HepG2 (cell line): ENCODE measurements at regions not wholly inside any gene's neighbourhood (a gene's known extent, or its start where the extent isn't known, plus 50 kb on each side); places are given as distances from the start of the nearest gene placed in this dataset.

ENCODE experiments used
- ATAC-seq: fragments of 200-7000 bp; cut with Tn5 transposase; 3 replicates; pipeline ENCODE4 v1.9.1; 2020; ENCODE audit warnings: mild to moderate bottlenecking, moderate library complexity
- BruUV-seq: library from RNA; stranded (reverse); fragments of 400-500 nt; replicated peaks from 2 replicates; lab custom pipeline; 2021; lab: Mats Ljungman, UMichigan
- CTCF ChIA-PET: fragments of 300-600 bp; formaldehyde crosslinking; extraction: SDS; loops from one replicate; lab custom pipeline; 2021; ENCODE audit warnings: low total read pairs, inconsistent platforms, low intra/inter-chr PET ratio; lab: Yijun Ruan, JAX
- POLR2A ChIA-PET: fragments of 350-600 bp; sonication (Branson Sonifier 250); formaldehyde crosslinking; loops from one replicate; lab custom pipeline; 2020; ENCODE audit warnings: antibody characterized with exemption, inconsistent platforms; lab: Yijun Ruan, JAX
- DNase-seq: peaks from one replicate; pipeline ENCODE4 v3.0.0-alpha.2; 2015; ENCODE audit warnings: low spot score
- FAIRE-seq: peaks from 3 replicates; lab custom pipeline; 2011; peaks lifted over from hg19 to GRCh38; lab: Jason Lieb, UNC
- H2AFZ ChIP-seq: one replicate; pipeline ENCODE4 v1.6.1; 2011; ENCODE audit warnings: low read length, inconsistent platforms
- H3K27ac ChIP-seq: fragments of 300-600 bp; 3 replicates; pipeline ENCODE4 v1.8.0; 2011; ENCODE audit warnings: mixed run types, mild to moderate bottlenecking, mixed read lengths, low read length, inconsistent platforms; ENCODE audit not compliant: insufficient read depth; ENCODE audit errors: extremely low read length
- H3K27me3 ChIP-seq, 2 experiments: fragments of 200-600 bp in 1 of 2; 2 replicates in 1 of 2; 3 replicates in 1 of 2; pipeline versions ENCODE4 v1.6.0 to v1.8.0; 2011; ENCODE audit warnings: low read length in 2 of 2, mild to moderate bottlenecking in 2 of 2, moderate library complexity in 2 of 2, inconsistent platforms in 1 of 2; ENCODE audit not compliant: insufficient read depth in 2 of 2, control insufficient read depth in 1 of 2
- H3K36me3 ChIP-seq, 2 experiments: fragments of 200-600 bp in 1 of 2; replicated peaks in 1 of 2; 2 replicates in 1 of 2; 3 replicates in 1 of 2; pipeline versions ENCODE4 v1.5.1 to v1.8.0; 2011; ENCODE audit warnings: low read length in 2 of 2, inconsistent platforms in 1 of 2; ENCODE audit not compliant: insufficient read depth in 2 of 2, control insufficient read depth in 1 of 2
- H3K4me1 ChIP-seq: 2 replicates; pipeline ENCODE4 v1.5.1; 2012; ENCODE audit warnings: low read length, inconsistent platforms; ENCODE audit not compliant: insufficient read depth
- H3K4me2 ChIP-seq: 2 replicates; pipeline ENCODE4 v1.6.0; 2011; ENCODE audit warnings: low read depth, low read length, inconsistent platforms
- H3K4me3 ChIP-seq, 3 experiments: fragments of 200-600 bp in 1 of 3; sonication (generic), shearing (Covaris generic) in 1 of 3; replicated peaks in 1 of 3; 2 replicates each; pipeline ENCODE4 v1.5.1; 2011 to 2016; ENCODE audit warnings: low read length in 3 of 3, inconsistent platforms in 2 of 3, low read depth in 2 of 3, mild to moderate bottlenecking in 2 of 3, control low read depth in 1 of 3, mixed read lengths in 1 of 3; ENCODE audit not compliant: insufficient read depth in 1 of 3
- H3K79me2 ChIP-seq: one replicate; pipeline ENCODE4 v1.6.1; 2011; ENCODE audit warnings: low read length, inconsistent platforms; ENCODE audit not compliant: insufficient read depth
- H3K9ac ChIP-seq: 2 replicates; pipeline ENCODE4 v1.6.0; 2011; ENCODE audit warnings: mild to moderate bottlenecking, low read depth, low read length, inconsistent platforms; ENCODE audit not compliant: insufficient read depth
- H3K9me3 ChIP-seq: 2 replicates; pipeline ENCODE4 v1.5.1; 2012; ENCODE audit warnings: mild to moderate bottlenecking, low read length
- H4K20me1 ChIP-seq: 2 replicates; pipeline ENCODE4 v1.6.0; 2011; ENCODE audit warnings: inconsistent platforms, mild to moderate bottlenecking, low read length, moderate library complexity; ENCODE audit not compliant: insufficient read depth
- CBX5 ChIP-seq: sonication (generic); formaldehyde crosslinking; IDR thresholded peaks from 2 replicates; pipeline ENCODE4 v1.4.0; 2020; ENCODE audit warnings: missing genetic modification reagents, borderline replicate concordance
- CREB1 ChIP-seq, 2 experiments: fragments of 450-650 bp in 1 of 2; IDR thresholded peaks; 2 replicates each; pipeline ENCODE4 v1.6.1; 2016 to 2017; ENCODE audit warnings: control low read depth in 1 of 2, mild to moderate bottlenecking in 1 of 2, missing compliant biosample characterization in 1 of 2, missing genetic modification characterization in 1 of 2
- MXD4 ChIP-seq: IDR thresholded peaks from 2 replicates; pipeline ENCODE4 v1.6.1; 2016; ENCODE audit warnings: mild to moderate bottlenecking, missing biosample characterization, missing genetic modification reagents
- NR1H2 ChIP-seq: sonication (generic); formaldehyde crosslinking; IDR thresholded peaks from 2 replicates; pipeline ENCODE4 v1.8.1; 2022; ENCODE audit warnings: low read depth, missing genetic modification reagents, borderline replicate concordance
- PCBP1 ChIP-seq: fragments of 200-400 bp; formaldehyde crosslinking; IDR thresholded peaks from 2 replicates; pipeline ENCODE4 v1.6.1; 2017; ENCODE audit warnings: mild to moderate bottlenecking, low read depth, low read length, borderline replicate concordance
- PRDM15 ChIP-seq: sonication (generic); formaldehyde crosslinking; IDR thresholded peaks from 2 replicates; pipeline ENCODE4 v1.4.0; 2020; ENCODE audit warnings: missing genetic modification reagents
- ZBTB10 ChIP-seq: sonication (generic); formaldehyde crosslinking; IDR thresholded peaks from 2 replicates; pipeline ENCODE4 v1.4.0; 2020; ENCODE audit warnings: missing genetic modification reagents, borderline replicate concordance
- ZNF136 ChIP-seq: sonication (generic); formaldehyde crosslinking; IDR thresholded peaks from 2 replicates; pipeline ENCODE4 v1.8.1; 2022; ENCODE audit warnings: low read depth, mild to moderate bottlenecking, moderate library complexity, missing genetic modification reagents
- ZNF792 ChIP-seq: IDR thresholded peaks from 2 replicates; pipeline ENCODE4 v1.6.1; 2016
- ZNF883 ChIP-seq: sonication (generic); formaldehyde crosslinking; IDR thresholded peaks from 2 replicates; pipeline ENCODE4 v1.5.1; 2020; ENCODE audit warnings: mild to moderate bottlenecking, missing genetic modification reagents; ENCODE audit errors: not compliant biosample characterization
- WGBS: methylation state at CpG from one replicate; pipeline ENCODE4 v1.1.6; 2017; ENCODE audit warnings: low lambda C conversion rate; 5-methylcytosine and 5-hydroxymethylcytosine counted together
- in situ Hi-C: cut with HindIII; loops from 2 replicates; pipeline ENCODE4 v1.10.0; 2017; ENCODE audit warnings: low pct_unique_long_range_greater_than_20kb; ENCODE audit not compliant: extremely low pct_ligation_motif_present
- intact Hi-C: fragments of 100-400 bp; cut with micrococcal nuclease; formaldehyde crosslinking; loops from one replicate; pipeline ENCODE4 v1.10.0; 2022; ENCODE audit not compliant: unreplicated experiment
- TF ChIP-seq, protein P1 (sequence below): sonication (generic); formaldehyde crosslinking; IDR thresholded peaks from 2 replicates; pipeline ENCODE4 v1.8.0; 2022; ENCODE audit warnings: mild to moderate bottlenecking, missing genetic modification reagents, borderline replicate concordance
- TF ChIP-seq, protein P2 (sequence below): sonication (generic); formaldehyde crosslinking; IDR thresholded peaks from 2 replicates; pipeline ENCODE4 v1.5.1; 2020; ENCODE audit warnings: missing genetic modification reagents, mild to moderate bottlenecking, borderline replicate concordance

DNA sequence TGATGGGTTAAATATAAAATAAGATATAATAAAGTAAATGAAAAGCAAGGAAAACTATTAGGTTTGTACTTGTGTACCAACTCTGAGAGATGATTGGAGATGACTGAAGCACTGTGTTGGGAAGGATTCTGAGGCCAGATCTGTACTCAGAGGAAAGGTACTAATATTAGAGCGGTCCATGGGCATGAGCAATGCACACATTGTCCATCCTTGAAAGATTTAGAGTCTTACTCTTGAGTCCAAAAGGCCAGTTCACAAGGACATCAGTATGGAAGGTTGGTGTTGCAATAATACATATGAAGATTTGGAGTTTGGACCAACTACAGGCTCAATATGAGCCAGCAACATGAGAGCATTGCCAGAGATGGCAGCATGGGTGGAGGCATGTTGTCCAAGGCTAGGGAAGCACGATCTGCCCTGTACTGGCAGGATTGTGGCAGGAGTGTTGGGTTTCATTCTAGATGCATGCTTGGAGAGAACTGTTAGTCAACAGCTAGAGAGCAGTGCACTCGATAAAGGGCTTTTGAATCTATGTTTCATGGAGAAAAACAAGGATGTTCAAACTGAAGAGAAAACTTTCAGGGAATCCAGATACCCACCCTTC, 84.4 kb downstream of the TMEM215 start (continued):
- TF ChIP-seq PCBP1 (no peak), CBX5 (CRISPR knock-in tag) (no peak), ZNF883 (no peak), NR1H2 (no peak)

DNA sequence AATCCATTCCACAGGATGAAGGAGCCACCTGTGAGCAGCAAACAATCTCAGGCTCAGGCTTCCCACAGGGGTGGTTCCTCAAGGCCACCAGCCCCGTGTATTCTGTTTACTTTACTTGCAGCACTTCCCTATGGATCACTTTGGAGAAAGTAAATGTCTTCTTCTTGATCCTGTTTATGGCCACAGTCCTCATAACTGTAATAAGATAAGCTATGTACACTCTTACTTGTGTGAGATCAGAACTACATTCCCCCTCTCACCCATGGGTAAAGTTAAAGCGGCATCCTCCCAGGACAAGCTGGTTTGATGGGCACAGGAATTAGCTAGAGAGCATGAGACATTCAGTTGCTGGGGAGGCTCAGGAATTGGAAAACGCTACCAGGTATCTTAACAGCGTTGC, 86.1 kb downstream of the TMEM215 start:
- ChIA-PET POLR2A (no interaction called here), CTCF (no interaction called here)
- ATAC-seq (no peak), DNase-seq (no peak), FAIRE-seq (no peak)
- H3K4me2 ChIP-seq = no peak overlapping the region
- H3K27ac ChIP-seq = no peak overlapping the region
- H4K20me1 ChIP-seq = no peaks in the 10 kb centered on the region
- in situ Hi-C loops (no loop called here), intact Hi-C loops (no loop called here)
- no peaks in the 10 kb centered on the region for H3K36me3 ChIP-seq
- no peak for TF ChIP-seq PRDM15 (CRISPR knock-in tag)
- no peak for TF ChIP-seq MXD4
- TF ChIP-seq, protein P1, sequence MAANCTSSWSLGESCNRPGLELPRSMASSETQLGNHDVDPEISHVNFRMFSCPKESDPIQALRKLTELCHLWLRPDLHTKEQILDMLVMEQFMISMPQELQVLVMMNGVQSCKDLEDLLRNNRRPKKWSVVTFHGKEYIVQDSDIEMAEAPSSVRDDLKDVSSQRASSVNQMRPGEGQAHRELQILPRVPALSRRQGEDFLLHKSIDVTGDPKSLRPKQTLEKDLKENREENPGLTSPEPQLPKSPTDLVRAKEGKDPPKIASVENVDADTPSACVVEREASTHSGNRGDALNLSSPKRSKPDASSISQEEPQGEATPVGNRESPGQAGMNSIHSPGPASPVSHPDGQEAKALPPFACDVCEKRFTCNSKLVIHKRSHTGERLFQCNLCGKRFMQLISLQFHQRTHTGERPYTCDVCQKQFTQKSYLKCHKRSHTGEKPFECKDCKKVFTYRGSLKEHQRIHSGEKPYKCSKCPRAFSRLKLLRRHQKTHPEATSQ = no peak
- no peak for TF ChIP-seq ZNF792
- TF ChIP-seq, protein P2, sequence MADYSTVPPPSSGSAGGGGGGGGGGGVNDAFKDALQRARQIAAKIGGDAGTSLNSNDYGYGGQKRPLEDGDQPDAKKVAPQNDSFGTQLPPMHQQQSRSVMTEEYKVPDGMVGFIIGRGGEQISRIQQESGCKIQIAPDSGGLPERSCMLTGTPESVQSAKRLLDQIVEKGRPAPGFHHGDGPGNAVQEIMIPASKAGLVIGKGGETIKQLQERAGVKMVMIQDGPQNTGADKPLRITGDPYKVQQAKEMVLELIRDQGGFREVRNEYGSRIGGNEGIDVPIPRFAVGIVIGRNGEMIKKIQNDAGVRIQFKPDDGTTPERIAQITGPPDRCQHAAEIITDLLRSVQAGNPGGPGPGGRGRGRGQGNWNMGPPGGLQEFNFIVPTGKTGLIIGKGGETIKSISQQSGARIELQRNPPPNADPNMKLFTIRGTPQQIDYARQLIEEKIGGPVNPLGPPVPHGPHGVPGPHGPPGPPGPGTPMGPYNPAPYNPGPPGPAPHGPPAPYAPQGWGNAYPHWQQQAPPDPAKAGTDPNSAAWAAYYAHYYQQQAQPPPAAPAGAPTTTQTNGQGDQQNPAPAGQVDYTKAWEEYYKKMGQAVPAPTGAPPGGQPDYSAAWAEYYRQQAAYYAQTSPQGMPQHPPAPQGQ (CRISPR knock-in tag) = no peak
- TF ChIP-seq ZBTB10 (CRISPR knock-in tag) = no peak
- TF ChIP-seq CREB1 (IDR thresholded peaks at IDR 0.05) = no peak
- TF ChIP-seq CREB1 (CRISPR knock-in tag; IDR thresholded peaks at IDR 0.05) = no peak
- TF ChIP-seq ZNF136 = no peak
- H3K79me2 ChIP-seq = no peaks in the 10 kb centered on the region
- H3K4me1 ChIP-seq = no peaks in the 10 kb centered on the region
- no peak overlapping the region for H2AFZ ChIP-seq
- H3K9me3 ChIP-seq = no peaks in the 10 kb centered on the region
- whole genome bisulfite sequencing = 0% methylated on average over 3 of the region's 4 CpGs
- no peak overlapping the region for H3K9ac ChIP-seq
- no TSS peak for BruUV-seq
- H3K4me3 ChIP-seq = no peak overlapping the region
- no peaks in the 10 kb centered on the region; a peak in 1 of 5 replicates for H3K27me3 ChIP-seq
